Brain pericyte (primary cell): ENCODE measurements at regions not wholly inside any gene's neighbourhood (a gene's known extent, or its start where the extent isn't known, plus 50 kb on each side); places are given as distances from the start of the nearest gene placed in this dataset.
A peak's percentile ranks its signal among the peaks of the same experiment; 100 is the strongest.

Experiments
- DNase-seq: peaks from one replicate; pipeline ENCODE4 v3.0.0-alpha.2; 2012; ENCODE audit warnings: low read depth, low spot score

DNA sequence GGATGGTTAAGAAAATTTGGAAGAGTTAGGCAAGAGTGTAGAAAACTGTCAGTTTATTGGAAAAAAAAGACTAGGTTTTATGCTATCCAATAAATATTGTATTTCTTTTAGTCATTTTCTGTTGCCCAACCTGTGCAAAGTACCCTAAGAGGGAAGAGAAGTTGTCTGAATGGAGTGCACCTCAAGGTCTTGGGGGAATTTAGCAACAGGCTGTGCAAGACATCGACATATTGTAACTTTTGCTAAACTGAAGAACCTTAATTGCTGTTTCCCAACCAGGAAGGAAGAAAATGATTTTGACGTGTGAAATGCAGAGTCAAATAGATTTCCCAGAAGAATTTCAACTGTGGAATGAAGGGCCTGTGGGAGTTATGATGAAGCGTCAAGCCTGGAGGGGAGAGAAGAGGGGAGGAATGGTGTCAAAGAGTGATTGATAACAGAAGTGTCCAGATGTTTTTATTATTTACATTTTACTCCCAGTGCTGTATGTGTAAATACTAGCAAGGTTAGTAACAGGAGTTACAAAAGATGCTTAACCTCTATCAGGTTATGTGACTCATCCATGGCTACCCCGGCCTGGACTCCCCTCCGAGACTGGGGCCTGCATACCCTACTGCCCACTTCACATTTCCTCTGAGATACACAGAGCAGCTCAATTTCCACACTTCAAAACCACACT is 246.8 kb downstream of the MYLK4 start:
- DNase-seq, result peak; percentile 75

DNA sequence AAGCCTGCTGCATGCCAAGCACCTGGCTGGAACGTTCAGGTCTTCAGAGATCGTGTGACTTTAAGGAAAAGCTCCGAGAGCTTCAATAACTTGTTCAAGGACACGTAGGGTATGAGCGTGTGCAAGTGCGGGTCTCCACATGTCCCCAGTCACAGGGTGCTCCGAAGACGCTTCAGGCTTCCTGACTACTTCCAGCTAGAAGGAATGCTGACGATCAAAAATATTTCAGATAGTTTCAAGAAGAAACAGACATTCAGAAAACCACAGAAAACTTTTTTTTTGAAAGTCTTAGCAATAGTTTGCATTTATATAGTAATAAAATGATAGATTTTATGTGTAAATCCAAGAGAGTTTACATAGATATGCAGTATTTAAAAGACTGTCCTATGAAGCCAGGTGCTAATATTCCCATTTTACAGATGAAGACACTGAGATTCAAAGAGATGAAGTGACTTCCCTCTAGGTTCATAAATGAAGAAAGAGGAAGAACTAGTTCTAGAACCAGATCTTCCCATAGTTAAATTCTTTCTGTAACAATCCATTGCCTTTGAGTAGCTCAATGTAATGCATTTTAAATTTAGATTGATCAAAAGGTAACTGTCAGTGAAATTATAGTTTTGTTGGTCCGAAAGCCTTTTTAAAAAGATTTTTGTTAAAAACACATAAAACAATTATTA is 247.6 kb downstream of the MYLK4 start:
- DNase-seq, result no peak

GRCh38 chr6:2502096-2502997 is 248.4 kb downstream of the MYLK4 start:
- peak; percentile 49 for DNase-seq

GRCh38 chr6:2497922-2498623 is 252.6 kb downstream of the MYLK4 start:
- DNase-seq, result no peak

GRCh38 chr6:2496291-2496690 is 250.9 kb upstream of the GMDS start:
- DNase-seq, result no peak

GRCh38 chr6:2492686-2493523 is 247.5 kb upstream of the GMDS start:
- no peak for DNase-seq

DNA sequence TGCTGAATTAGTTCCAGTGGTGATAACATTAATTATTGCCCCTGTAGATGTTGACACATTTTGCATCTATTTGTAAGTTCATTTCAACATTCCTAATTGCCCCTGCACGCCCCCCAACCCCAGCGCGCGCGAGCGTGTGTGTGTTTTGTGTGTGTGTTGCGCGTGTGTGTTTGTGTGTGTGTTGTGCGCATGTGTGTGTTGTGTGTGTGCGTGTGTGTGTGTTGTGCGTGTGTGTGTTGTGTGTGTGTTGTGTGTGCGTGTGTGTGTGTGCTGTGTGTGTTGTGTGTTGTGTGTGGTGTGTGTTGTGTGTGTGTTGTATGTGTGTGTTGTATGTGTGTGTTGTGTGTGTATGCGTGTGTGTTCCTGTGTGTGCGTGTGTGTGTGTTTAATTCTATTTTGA is 245.7 kb upstream of the GMDS start:
- no peak for DNase-seq

DNA sequence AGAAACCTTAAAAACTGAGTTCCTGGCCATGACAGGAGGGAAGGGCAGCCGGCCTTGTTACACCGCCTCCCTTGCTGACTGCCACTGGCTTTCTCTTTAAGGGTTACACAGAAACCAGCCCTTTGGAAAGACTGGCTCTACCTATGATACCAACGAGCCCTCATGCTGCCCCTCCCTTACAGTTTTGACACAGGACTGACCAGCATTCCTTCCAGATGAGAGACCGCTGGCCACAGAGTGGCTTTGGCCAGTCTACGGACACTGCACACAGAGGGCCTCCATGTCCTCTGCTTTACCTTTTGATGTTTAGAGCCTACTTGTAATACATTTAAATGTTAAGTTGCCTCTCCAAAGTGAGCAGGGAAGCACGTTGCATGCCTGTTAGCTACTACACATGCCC is 243.2 kb upstream of the GMDS start:
- DNase-seq, result no peak

GRCh38 chr6:2485116-2485515 is 239.7 kb upstream of the GMDS start:
- no peak for DNase-seq

- no peak for DNase-seq
Observed at GRCh38 chr6:2482773-2483172, 237.4 kb upstream of the GMDS start.

DNA sequence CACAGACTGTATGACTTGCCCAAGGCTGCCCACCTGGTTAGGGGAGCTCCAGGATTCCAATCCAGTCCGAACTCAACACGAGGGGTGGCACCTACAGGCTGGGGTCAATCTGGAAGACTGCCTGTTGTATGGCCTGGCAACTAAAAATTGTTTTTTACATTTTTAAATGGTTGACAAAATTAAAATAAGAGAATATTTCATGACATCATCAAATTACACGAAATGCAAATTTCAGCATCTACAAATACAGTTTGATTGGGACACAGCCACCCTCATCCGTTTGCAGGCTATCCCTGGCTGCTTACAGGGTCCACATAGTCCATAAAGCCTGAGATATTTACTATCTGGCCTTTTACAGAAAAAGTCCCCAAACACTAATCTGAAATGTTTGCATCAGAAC is 235.9 kb upstream of the GMDS start:
- DNase-seq, result no peak

- DNase-seq, result no peak
Observed at GRCh38 chr6:2480267-2480966, 235.0 kb upstream of the GMDS start.

DNA sequence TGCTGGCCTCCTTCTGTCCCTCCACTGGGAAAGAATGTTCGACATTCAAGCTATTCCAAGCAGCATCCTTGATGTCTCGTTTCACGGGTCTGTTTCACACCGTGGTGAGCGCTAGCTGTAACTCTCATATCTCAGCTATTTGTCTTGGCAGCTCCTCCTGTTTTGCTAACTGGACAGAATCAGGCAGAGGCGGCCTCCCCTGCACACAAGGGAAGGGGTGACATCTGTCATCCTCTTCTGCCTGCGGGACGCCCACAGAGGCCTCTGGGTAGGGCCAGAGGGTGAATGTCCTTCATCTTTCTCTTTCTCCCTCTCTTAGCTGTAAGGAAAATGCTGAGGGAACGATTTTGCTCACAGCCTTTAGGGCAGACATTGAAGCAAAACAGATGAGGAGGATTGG is 232.8 kb upstream of the GMDS start:
- peak; percentile 21 for DNase-seq

DNA sequence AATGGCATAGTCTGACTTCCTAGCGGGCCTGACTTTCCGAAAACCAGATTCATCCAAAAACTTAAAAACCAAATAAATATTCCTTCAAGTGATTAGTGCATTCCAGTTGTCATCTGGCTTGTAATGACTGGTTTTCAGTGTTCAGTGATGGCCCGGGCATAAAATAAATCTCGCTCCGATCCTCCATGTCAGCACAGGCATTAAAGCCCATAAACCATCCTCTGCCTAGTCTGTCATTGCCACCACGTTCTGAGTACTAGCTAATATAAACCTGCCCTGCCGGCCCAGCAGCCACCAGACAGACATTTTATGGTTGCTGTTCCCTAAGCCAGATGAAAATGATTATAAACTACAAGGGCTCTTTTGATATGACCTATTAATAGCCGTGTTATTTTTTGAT is 232.3 kb upstream of the GMDS start:
- no peak for DNase-seq

DNA sequence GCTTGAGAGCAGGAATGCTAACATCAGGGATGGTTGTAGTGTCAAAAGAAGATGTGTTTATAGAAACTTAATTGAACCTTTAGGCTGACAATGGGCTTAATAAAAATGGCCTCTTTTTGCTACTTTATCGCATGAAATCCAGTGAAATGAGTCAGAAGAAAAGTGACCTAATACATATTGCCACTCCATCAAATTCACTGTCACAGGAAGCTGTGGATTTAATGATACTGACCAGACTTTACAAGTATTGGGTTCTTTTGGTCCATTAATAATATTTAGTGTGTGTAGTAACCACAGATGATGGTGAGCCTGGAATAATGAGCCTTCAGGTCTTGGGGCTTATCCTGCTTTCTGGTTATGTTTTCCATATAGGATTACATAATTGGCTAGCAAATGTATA is 231.8 kb upstream of the GMDS start:
- no peak for DNase-seq

GRCh38 chr6:2476376-2476775 is 231.0 kb upstream of the GMDS start:
- DNase-seq, result no peak

GRCh38 chr6:2471472-2471871 is 226.1 kb upstream of the GMDS start:
- DNase-seq, result no peak

DNA sequence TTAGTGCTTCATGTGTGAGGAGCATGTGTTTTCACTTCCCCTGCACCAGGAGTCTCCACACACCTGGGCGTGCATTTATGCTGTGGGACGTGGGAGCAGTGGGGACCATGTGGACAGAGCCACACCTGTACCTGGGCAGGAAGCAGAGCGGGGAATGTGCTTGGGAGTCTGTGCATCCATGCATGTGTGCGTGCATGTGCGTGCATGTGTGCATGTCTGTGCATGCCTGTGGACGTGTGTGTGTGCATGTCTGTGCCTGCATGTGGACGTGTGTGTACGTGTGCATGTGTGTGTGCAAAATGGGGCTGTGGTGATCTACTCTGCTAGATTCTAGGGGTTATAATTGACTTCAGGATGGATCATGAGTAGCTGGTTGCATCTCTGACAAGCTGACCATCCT is 224.0 kb upstream of the GMDS start:
- no peak for DNase-seq

DNA sequence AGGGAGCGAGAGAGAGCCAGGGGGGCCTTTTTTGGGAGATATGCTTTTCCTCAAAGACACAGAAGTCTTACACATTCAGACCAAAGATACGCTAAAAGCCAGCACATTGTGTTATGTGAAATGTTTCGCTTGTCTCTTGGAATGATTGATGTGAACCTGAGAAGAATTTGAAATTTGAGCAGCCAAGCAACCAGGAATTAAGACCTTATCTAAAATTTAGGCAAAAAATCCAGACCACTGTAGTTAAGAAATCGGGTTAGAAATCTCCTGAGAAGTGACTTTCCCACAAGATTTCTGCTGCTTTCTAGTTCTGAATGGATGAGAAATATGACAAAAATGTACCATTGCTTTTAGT is 223.2 kb upstream of the GMDS start:
- DNase-seq, result no peak

DNA sequence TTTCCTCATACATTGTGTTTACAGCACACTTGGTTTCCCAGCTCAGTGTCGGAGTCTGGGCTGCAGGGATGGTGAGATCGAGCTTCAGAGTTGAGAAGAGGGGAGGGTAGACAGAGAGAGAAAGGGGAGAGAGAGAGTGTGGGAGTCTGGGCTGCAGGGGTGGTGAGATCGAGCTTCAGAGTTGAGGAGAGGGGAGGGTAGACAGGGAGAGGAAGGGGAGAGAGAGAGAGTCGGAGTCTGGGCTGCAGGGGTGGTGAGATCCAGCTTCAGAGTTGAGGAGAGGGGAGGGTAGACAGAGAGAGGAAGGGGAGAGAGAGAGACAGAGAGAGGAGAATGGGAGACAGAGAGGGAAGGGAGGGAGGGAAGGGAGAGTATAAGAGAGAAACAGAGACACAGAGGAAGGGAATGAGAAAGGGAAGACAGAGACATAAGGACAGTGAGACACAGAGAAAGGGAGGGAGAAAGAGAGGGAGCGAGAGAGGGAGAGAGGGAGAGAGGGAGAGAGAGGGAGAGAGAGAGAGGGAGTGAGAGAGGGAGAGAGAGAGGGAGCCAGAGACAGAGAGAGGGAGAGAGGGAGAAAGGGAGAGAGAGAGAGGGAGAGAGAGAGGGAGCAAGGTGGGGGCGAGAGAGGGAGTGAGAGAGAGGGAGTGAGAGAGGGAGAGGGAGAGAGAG is 222.7 kb upstream of the GMDS start:
- no peak for DNase-seq
